DOHH2 (cell line): ENCODE measurements at regions not wholly inside any gene's neighbourhood (a gene's known extent, or its start where the extent isn't known, plus 50 kb on each side); places are given as distances from the start of the nearest gene placed in this dataset.

ENCODE experiments used
- CTCF ChIP-seq: fragments of 200-600 bp; sonication (generic); IDR thresholded peaks from one replicate; pipeline ENCODE4 v1.5.1; 2014; ENCODE audit warnings: antibody characterized with exemption, mild to moderate bottlenecking, low read depth, low read length; ENCODE audit not compliant: poor library complexity, severe bottlenecking
- EZH2phosphoT487 ChIP-seq: fragments of 200-600 bp; sonication (generic); IDR thresholded peaks from 2 replicates; pipeline ENCODE4 v1.6.1; 2017; ENCODE audit warnings: borderline replicate concordance, mild to moderate bottlenecking, antibody characterized with exemption, low read length, moderate library complexity, mixed read lengths

GRCh38 chr14:104366931-104367865 is 212.4 kb upstream of the C14orf180 start:
- TF ChIP-seq CTCF: no peak
- TF ChIP-seq EZH2phosphoT487: no peak
